ENCODE measurements at regions not wholly inside any gene's neighbourhood (a gene's known extent, or its start where the extent isn't known, plus 50 kb on each side); places are given as distances from the start of the nearest gene placed in this dataset.

- DNase-seq (no peak), ATAC-seq (no peak)
- H3K27ac Mint-ChIP-seq = no peak overlapping the region
- ChIA-PET CTCF (no interaction called here), POLR2A (no interaction called here)
- H3K4me1 Mint-ChIP-seq (ENCODE audit: low read depth) = no peaks in the 10 kb centered on the region
- no peaks in the 10 kb centered on the region for H3K9me3 Mint-ChIP-seq (ENCODE audit: insufficient read depth)
- no peak overlapping the region for H3K4me3 Mint-ChIP-seq
- peaks cover 2% of the 10 kb centered on the region for H3K27me3 Mint-ChIP-seq (ENCODE audit: low read depth)
- H3K36me3 Mint-ChIP-seq (ENCODE audit: low read depth) = no peaks in the 10 kb centered on the region
Measured at GRCh38 chr7:25665374-25665773, 437.1 kb upstream of the NPVF start.

GRCh38 chr7:25665903-25666670, 437.8 kb upstream of the NPVF start:
- ChIA-PET CTCF (no interaction called here), POLR2A (no interaction called here)
- no peaks in the 10 kb centered on the region for H3K4me1 Mint-ChIP-seq (ENCODE audit: low read depth)
- ATAC-seq (no peak), DNase-seq (no peak)
- H3K27me3 Mint-ChIP-seq (ENCODE audit: low read depth) = peaks cover 4% of the 10 kb centered on the region
- no peak overlapping the region for H3K27ac Mint-ChIP-seq
- no peaks in the 10 kb centered on the region for H3K9me3 Mint-ChIP-seq (ENCODE audit: insufficient read depth)
- no peaks in the 10 kb centered on the region for H3K36me3 Mint-ChIP-seq (ENCODE audit: low read depth)
- no peak overlapping the region for H3K4me3 Mint-ChIP-seq

GRCh38 chr7:25666671-25667060, 438.4 kb upstream of the NPVF start:
- Mint-ChIP-seq H3K36me3 (ENCODE audit: low read depth) (no peaks in the 10 kb centered on the region), H3K27ac (no peak overlapping the region), H3K9me3 (ENCODE audit: insufficient read depth) (no peaks in the 10 kb centered on the region), H3K4me1 (ENCODE audit: low read depth) (no peaks in the 10 kb centered on the region), H3K4me3 (no peak overlapping the region), H3K27me3 (ENCODE audit: low read depth) (peaks cover 4% of the 10 kb centered on the region)
- POLR2A ChIA-PET = no interaction called here
- no peak for ATAC-seq
- CTCF ChIA-PET = no interaction called here
- DNase-seq = no peak

- H3K9me3 Mint-ChIP-seq (ENCODE audit: insufficient read depth) = no peaks in the 10 kb centered on the region
- CTCF ChIA-PET = interaction anchor here (0.7 kb wide), 2 partner anchors 9 to 183 kb away, joined by 3 read pairs; no protein-coding TSS in a partner anchor
Measured at GRCh38 chr7:25669281-25669781, 441.0 kb upstream of the NPVF start.

GRCh38 chr7:25669961-25670841, 441.9 kb upstream of the NPVF start:
- ATAC-seq (no peak), DNase-seq (no peak)
- POLR2A ChIA-PET = no interaction called here
- Mint-ChIP-seq H3K4me3 (no peak overlapping the region), H3K27me3 (ENCODE audit: low read depth) (peaks cover 2% of the 10 kb centered on the region), H3K27ac (no peak overlapping the region), H3K4me1 (ENCODE audit: low read depth) (no peaks in the 10 kb centered on the region), H3K36me3 (ENCODE audit: low read depth) (no peaks in the 10 kb centered on the region), H3K9me3 (ENCODE audit: insufficient read depth) (no peaks in the 10 kb centered on the region)
- CTCF ChIA-PET = interaction anchor here (0.7 kb wide), 1 partner anchor 182 kb away, joined by 3 read pairs; no protein-coding TSS in a partner anchor

More at GRCh38 chr7:25669281-25669781, 441.0 kb upstream of the NPVF start:
- no peaks in the 10 kb centered on the region for H3K36me3 Mint-ChIP-seq (ENCODE audit: low read depth)
- DNase-seq = no peak
- H3K4me1 Mint-ChIP-seq (ENCODE audit: low read depth) = no peaks in the 10 kb centered on the region
- H3K27me3 Mint-ChIP-seq (ENCODE audit: low read depth) = peaks cover 2% of the 10 kb centered on the region
- POLR2A ChIA-PET = no interaction called here
- no peak for ATAC-seq
- H3K4me3 Mint-ChIP-seq = no peak overlapping the region
- no peak overlapping the region for H3K27ac Mint-ChIP-seq

GRCh38 chr7:25671111-25671510, 442.8 kb upstream of the NPVF start:
- CTCF ChIA-PET = no interaction called here
- no peaks in the 10 kb centered on the region for H3K4me1 Mint-ChIP-seq (ENCODE audit: low read depth)

GRCh38 chr7:25672496-25672895, 444.2 kb upstream of the NPVF start:
- H3K4me3 Mint-ChIP-seq = no peak overlapping the region
- CTCF ChIA-PET = no interaction called here
- no peak overlapping the region for H3K27ac Mint-ChIP-seq
- no peaks in the 10 kb centered on the region for H3K36me3 Mint-ChIP-seq (ENCODE audit: low read depth)
- no peaks in the 10 kb centered on the region for H3K9me3 Mint-ChIP-seq (ENCODE audit: insufficient read depth)
- POLR2A ChIA-PET = no interaction called here
- no peaks in the 10 kb centered on the region for H3K4me1 Mint-ChIP-seq (ENCODE audit: low read depth)
- peaks cover 2% of the 10 kb centered on the region for H3K27me3 Mint-ChIP-seq (ENCODE audit: low read depth)
- ATAC-seq (no peak), DNase-seq (no peak)

More at GRCh38 chr7:25671111-25671510, 442.8 kb upstream of the NPVF start:
- peaks cover 2% of the 10 kb centered on the region for H3K27me3 Mint-ChIP-seq (ENCODE audit: low read depth)
- H3K27ac Mint-ChIP-seq = no peak overlapping the region
- POLR2A ChIA-PET = no interaction called here
- H3K36me3 Mint-ChIP-seq (ENCODE audit: low read depth) = no peaks in the 10 kb centered on the region
- no peaks in the 10 kb centered on the region for H3K9me3 Mint-ChIP-seq (ENCODE audit: insufficient read depth)
- DNase-seq (no peak), ATAC-seq (no peak)
- H3K4me3 Mint-ChIP-seq = no peak overlapping the region

GRCh38 chr7:25675789-25676474, 447.6 kb upstream of the NPVF start:
- no peaks in the 10 kb centered on the region for H3K36me3 Mint-ChIP-seq (ENCODE audit: low read depth)
- ATAC-seq (no peak), DNase-seq (no peak)
- H3K4me3 Mint-ChIP-seq = no peak overlapping the region
- ChIA-PET CTCF (no interaction called here), POLR2A (no interaction called here)
- no peak overlapping the region for H3K27ac Mint-ChIP-seq
- no peaks in the 10 kb centered on the region for H3K27me3 Mint-ChIP-seq (ENCODE audit: low read depth)
- H3K4me1 Mint-ChIP-seq (ENCODE audit: low read depth) = no peaks in the 10 kb centered on the region
- no peaks in the 10 kb centered on the region for H3K9me3 Mint-ChIP-seq (ENCODE audit: insufficient read depth)

- Mint-ChIP-seq H3K4me3 (no peak overlapping the region), H3K27ac (no peak overlapping the region), H3K9me3 (ENCODE audit: insufficient read depth) (no peaks in the 10 kb centered on the region), H3K4me1 (ENCODE audit: low read depth) (no peaks in the 10 kb centered on the region), H3K36me3 (ENCODE audit: low read depth) (no peaks in the 10 kb centered on the region), H3K27me3 (ENCODE audit: low read depth) (no peaks in the 10 kb centered on the region)
- DNase-seq (no peak), ATAC-seq (no peak)
- ChIA-PET CTCF (no interaction called here), POLR2A (no interaction called here)
Measured at GRCh38 chr7:25677595-25677994, 449.3 kb upstream of the NPVF start.

- no peak for ATAC-seq
- ChIA-PET CTCF (no interaction called here), POLR2A (no interaction called here)
- Mint-ChIP-seq H3K4me3 (no peak overlapping the region), H3K9me3 (ENCODE audit: insufficient read depth) (no peaks in the 10 kb centered on the region), H3K36me3 (ENCODE audit: low read depth) (no peaks in the 10 kb centered on the region), H3K27ac (no peak overlapping the region), H3K4me1 (ENCODE audit: low read depth) (peaks cover 5% of the 10 kb centered on the region), H3K27me3 (ENCODE audit: low read depth) (no peaks in the 10 kb centered on the region)
- DNase-seq = no peak
Measured at GRCh38 chr7:25678215-25678614, 449.9 kb upstream of the NPVF start.

GRCh38 chr7:25680636-25681035, 452.4 kb upstream of the NPVF start:
- Mint-ChIP-seq H3K9me3 (ENCODE audit: insufficient read depth) (no peaks in the 10 kb centered on the region), H3K4me3 (no peak overlapping the region), H3K4me1 (ENCODE audit: low read depth) (peaks cover 14% of the 10 kb centered on the region), H3K27me3 (ENCODE audit: low read depth) (no peaks in the 10 kb centered on the region), H3K27ac (no peak overlapping the region), H3K36me3 (ENCODE audit: low read depth) (no peaks in the 10 kb centered on the region)
- DNase-seq (no peak), ATAC-seq (no peak)
- CTCF ChIA-PET = no interaction called here
- POLR2A ChIA-PET = no interaction called here

- DNase-seq = no peak
- ATAC-seq = no peak
- no peaks in the 10 kb centered on the region for H3K9me3 Mint-ChIP-seq (ENCODE audit: insufficient read depth)
- peaks cover 14% of the 10 kb centered on the region for H3K4me1 Mint-ChIP-seq (ENCODE audit: low read depth)
- no peaks in the 10 kb centered on the region for H3K27me3 Mint-ChIP-seq (ENCODE audit: low read depth)
- no peak overlapping the region for H3K4me3 Mint-ChIP-seq
- no peak overlapping the region for H3K27ac Mint-ChIP-seq
- no peaks in the 10 kb centered on the region for H3K36me3 Mint-ChIP-seq (ENCODE audit: low read depth)
- CTCF ChIA-PET = no interaction called here
- POLR2A ChIA-PET = no interaction called here
Measured at GRCh38 chr7:25684360-25684759, 456.1 kb upstream of the NPVF start.
